ENCODE measurements at regions not wholly inside any gene's neighbourhood (a gene's known extent, or its start where the extent isn't known, plus 50 kb on each side); places are given as distances from the start of the nearest gene placed in this dataset.
"Not testable (repeated sequence)": the region's sequence is repeated elsewhere in the genome, so short reads cannot be mapped to it uniquely, and the experiment has no call there.

DNA sequence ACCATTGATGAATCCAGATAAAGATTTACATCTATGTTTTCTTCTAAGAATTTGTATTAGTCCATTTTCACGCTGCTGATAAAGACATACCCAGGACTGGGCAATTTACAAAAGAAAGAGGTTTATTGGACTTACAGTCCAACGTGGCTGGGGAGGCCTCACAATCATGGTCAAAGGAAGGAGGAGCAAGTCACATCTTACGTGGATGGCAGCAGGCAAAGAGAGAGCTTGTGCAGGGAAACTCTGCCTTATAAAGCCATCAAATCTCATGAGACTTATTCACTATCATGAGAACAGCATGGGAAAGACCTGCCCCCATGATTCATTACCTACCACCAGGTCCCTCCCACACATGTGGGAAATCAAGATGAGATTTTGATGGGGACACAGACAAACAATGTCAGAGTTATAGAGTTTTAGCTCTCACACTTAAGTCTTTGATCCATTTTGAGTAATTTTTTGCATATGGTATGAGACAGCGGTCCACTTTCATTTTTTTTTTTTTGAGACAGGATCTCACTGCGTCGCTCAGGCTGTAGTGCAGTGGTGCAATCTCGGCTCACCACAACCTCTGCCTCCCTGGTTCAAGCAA, 53.5 kb upstream of the JADE2 start:
- not testable (repeated sequence) for DNase-seq

DNA sequence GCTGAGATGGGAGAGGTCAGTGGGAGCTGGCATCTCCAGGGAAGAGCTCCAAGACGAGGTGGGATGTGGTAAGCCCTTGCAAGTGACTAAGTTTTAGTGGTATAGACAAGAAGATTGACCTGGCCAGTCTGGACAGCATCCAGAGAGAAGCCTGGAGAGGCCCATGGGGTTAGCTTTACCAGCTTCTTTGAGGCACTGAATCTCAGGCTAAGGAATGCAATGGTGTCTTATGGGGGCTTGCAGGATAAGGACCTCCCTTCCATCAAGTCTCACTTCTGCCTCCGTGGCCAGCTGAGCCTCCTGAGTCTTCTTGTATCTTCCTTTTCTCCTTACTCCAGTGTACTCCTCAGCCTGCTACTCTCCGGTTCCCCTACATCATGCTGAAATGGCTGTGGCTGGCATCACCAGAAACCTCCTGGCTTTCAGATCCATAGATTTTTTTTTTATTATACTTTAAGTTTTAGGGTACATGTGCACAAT, 56.5 kb upstream of the JADE2 start:
- no peak for DNase-seq

DNA sequence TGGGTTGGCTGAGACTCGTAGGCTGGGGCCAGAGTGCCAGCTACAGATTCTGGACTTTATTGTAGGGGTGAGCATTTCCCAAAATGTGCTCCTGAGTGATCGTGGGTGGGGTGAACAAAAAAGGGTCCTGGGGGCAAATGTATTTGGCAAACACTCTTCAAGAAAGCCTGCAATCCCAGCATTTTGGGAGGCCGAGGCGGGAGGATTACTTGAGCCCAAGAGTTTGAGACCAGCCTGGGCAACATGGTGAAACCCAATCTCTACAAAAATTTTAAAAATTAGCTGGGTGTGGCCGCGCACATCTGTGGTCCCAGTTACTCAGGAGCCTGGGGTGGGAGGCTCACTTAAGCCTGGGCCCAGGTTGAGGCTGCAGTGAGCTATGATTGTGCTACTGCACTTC, 55.5 kb upstream of the CDKN2AIPNL start:
- DNase-seq: no peak

DNA sequence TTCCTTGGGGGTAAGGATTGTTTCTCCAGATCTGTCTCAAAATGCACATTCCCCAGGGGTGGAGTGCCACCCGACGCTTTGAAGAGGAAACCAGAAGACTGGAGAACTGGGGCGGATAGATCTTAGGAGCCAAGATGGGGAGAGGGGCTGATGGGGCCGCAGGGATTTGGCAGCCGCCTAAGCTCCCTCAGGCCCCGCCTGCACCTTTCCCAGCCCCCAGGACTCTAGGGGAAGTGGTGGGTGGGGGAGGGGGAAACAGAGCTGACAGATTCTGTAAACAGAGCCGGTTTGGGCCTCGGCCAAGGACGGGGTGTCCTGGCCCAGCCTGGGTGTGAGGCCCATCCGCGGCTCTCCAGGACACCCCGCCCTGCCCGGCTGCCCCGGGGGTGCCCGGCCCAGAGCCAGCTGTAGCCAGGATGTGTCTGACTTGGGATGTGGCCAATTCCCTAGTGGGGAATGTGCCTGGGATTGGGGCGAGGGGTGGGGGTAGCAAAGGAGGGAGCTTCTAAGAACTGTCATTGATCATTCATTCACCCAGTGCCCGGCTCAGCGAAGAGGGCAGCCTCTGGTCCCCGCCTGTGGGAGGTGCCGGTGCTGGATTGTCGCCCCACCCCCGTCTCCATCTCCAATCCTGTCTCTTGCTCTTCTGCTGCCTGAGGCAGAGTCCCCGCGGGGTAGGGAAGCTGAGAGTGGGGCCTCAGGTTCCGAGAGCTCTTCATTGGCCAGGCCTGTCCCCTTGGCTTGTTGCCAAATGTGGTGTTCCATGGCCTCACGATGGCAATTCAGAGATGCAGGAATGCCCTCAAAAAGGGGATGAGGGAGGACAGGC, 54.8 kb upstream of the CDKN2AIPNL start:
- peak; percentile 17 to 31 for DNase-seq

DNA sequence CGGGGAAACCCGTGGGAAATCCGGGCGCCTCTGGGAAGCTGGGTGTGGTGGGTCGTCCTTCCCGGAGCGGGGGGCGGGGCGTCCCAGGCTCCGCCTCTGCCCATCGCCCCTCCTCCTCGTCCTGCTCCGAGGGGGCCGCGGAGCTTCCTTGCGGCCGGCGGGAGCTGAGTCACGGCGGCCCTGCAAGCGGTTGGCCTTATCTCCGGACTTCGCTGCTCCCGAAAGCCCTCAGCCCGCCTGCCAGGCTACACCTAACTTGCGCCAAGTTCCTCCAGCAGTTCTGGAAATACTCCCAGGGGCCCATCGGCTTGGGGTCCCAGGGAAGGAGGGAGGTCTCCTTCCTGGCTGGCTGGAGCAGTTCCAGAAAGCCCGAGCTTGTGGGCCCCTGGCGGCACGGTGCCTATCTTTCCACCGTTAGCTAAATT, 54.1 kb upstream of the CDKN2AIPNL start:
- peak; percentile 60 to 62 for DNase-seq

DNA sequence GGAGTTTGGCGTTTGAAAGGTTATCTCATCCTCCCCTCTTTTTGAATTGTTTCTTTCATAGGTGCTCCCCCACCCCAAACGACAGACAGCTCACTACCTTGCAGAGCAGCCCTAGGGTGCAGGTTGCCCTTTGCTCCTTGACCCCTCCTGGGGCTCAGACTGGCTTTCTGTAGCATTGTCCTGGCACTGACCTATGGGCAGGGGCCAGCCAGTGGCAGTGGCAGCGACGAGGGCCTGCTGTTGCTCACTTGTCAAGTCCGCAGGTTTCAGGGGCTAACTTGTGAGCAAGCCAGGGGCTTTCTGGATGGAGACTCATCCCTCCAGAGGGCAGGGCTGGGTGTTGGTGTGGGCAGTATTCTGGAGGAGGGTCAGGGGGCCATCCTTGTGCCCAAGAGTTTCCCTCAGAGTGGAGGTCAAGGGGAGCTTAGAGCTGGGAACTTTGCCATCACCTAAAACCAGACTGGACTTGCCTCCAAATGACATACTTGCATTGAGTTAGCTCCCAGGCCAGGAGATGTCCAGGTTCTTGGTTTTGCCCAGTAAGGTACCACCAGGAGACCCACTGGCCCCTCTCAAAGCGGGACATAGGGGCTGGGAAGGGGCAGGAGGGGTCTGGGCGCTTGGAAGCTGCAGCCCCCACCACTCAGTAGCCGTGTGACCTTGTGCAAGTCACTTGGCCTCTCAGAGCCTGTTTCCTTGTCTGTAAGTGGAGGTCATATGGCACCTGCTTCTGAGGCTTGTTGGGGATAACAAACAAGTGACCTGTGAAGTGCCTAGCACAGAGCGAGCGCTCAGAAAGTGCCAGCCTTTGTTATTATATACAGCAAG, 53.5 kb upstream of the CDKN2AIPNL start:
- DNase-seq: no peak

DNA sequence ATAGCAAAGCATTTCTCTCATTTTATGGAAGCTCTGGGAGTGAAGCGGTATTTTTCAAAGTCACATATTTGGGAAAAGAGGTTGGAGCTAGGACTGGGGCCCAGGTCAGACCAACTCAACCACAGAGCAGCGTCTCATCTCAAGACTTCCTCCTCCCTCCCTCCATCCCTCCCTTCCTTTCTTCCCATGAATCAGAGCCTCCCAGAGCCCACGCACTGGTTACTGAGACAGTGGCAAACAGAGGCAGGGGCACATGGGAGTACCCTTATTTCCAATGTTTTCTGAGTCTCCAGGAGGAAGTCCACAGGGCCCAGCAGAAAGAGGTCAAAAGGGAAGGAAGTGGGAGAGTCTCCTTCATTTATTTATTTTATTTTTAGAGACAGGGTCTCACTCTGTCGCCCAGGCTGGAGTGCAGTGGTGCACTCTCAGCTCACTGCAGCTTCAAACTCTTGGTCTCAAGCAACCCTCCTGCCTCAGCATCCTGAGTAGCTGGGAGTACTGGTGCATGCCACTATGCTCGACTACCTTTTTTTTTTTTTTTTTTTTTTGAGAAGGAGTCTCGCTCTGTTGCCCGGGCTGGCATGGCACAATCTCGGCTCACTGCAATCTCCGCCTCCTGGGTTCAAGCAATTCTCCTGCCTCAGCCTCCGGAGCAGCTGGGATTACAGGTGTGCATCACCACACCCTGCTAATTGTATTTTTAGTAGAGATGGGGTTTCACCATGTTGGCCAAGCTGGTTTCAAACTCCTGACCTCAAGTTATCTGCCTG, 52.5 kb upstream of the CDKN2AIPNL start:
- DNase-seq: no peak

DNA sequence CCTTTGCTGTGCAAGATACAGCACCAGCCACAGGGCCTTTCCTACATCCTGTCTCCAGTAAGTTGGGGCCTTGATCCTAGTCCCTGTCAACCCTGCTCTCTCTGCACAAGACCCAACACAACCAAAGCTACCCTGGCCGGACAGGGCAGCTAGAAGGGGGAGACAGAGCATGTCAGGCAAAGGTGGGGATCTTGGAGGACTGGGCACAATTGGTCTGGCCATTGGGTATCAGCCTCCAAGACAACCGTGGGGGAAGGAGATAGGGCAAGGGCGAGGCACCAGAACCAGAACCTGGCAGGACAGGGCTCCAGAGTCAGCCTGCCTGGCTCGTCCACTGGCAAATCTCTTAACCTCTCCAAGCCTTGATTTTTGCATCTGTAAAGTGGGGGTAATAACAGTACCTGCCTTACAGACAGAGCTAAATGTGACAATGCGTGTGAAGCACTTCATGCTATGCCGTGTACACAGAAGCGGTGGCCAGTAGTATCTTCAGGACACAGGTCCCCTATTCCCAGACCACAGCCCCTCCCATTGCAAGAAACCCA, 51.6 kb upstream of the CDKN2AIPNL start:
- DNase-seq: no peak

DNA sequence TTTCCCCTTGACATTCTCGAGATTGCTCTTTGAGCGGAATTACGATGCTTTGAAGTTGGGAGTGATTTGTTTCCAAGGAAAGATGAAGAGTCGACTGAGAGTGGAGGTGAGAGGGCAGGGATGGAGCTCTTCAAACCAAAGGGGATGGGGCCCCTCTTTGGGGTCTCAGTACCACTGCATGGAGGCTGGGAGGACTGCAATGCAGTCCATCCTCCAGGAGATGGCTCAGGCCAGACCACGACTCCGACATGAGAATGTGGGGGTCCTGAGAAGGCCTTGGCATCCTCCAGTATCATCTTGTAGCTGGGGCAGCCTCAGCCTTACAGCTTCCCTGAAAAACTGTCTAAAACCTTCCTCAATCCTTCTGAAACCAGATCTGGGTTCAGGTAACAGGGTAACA, 51.1 kb upstream of the CDKN2AIPNL start:
- no peak for DNase-seq

DNA sequence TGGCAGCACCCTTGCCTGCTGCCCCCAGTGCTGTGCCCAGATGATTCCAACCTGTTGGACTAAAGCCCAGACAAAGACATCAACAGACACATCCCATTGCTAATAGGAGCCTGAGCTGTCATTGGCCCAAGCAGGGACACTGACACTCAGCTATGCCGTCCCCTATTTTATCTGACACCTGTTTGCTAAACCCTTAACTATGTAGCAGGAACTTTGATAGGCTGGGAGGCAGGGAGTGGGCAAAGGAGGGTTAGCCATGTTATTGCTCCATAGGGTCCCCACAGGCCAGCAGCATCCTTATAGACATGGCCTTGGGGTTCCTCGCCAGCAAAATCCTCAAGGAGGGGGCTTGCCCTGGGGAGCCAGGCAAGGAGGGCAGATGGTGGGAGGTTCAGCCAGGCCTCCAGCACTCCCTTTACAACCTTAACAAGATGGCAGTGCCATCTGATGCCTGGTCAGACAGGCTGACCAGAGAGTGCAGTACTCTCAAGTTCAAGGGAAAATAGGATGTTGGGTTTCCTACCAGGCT, 50.4 kb upstream of the CDKN2AIPNL start:
- no peak for DNase-seq
